ENCODE measurements at regions not wholly inside any gene's neighbourhood (a gene's known extent, or its start where the extent isn't known, plus 50 kb on each side); places are given as distances from the start of the nearest gene placed in this dataset.

- TF ChIP-seq POLR2AphosphoS5 (IDR thresholded peaks at IDR 0.05; ENCODE audit: insufficient read depth, low read depth, low read length): no peak
- Histone ChIP-seq H3K4me2 (ENCODE audit: insufficient read depth, low read length) (no peak overlapping the region), H2AFZ (ENCODE audit: low read depth, low read length) (no peak overlapping the region), H3K9me3 (replicated peaks; ENCODE audit: control insufficient read depth, insufficient read depth, low read length) (peaks cover 3% of the 10 kb centered on the region), H3K36me3 (ENCODE audit: control insufficient read depth in 2 of 2, extremely low read depth in 1 of 2, insufficient read depth in 2 of 2, low read length in 2 of 2) (no peaks in the 10 kb centered on the region), H3K79me2 (ENCODE audit: control insufficient read depth, insufficient read depth, low read length) (no peaks in the 10 kb centered on the region), H3K27ac (ENCODE audit: insufficient read depth, low read depth, low read length) (no peak overlapping the region), H3K27me3 (ENCODE audit: control insufficient read depth in 2 of 2, insufficient read depth in 2 of 2, low read length in 2 of 2) (no peaks in the 10 kb centered on the region), H3K4me1 (ENCODE audit: control insufficient read depth, extremely low read depth, insufficient read depth, low read length) (no peaks in the 10 kb centered on the region), H3K9me1 (replicated peaks; ENCODE audit: control insufficient read depth, extremely low read depth, insufficient read depth, low read length) (no peaks in the 10 kb centered on the region), H3K9ac (replicated peaks; ENCODE audit: extremely low read depth, insufficient read depth, low read length) (no peak overlapping the region), H3K4me3 (replicated peaks in 1 of 3; ENCODE audit: insufficient read depth in 1 of 3, low read depth in 1 of 3, low read length in 3 of 3) (no peak overlapping the region), H4K20me1 (replicated peaks; ENCODE audit: control insufficient read depth, extremely low read depth, insufficient read depth, low read length) (no peaks in the 10 kb centered on the region)
- POLR2A ChIA-PET: no interaction called here
- dilution Hi-C loops (cut with MboI; ENCODE audit: extremely low pct_ligation_motif_present, low sequenced_read_pairs) (no loop called here), intact Hi-C loops (cut with micrococcal nuclease) (no loop called here)
- FAIRE-seq (no peak), DNase-seq (ENCODE audit: low read depth, low spot score) (no peak)
- BruUV-seq (replicated peaks): no TSS peak
- CTCF ChIA-PET: no interaction called here
These were observed 1915.8 kb upstream of the CDH6 start for GRCh38 chr5:29277642-29278041.

GRCh38 chr5:29276371-29276770 is 1917.1 kb upstream of the CDH6 start:
- no peaks in the 10 kb centered on the region for H3K9me1 ChIP-seq (replicated peaks; ENCODE audit: control insufficient read depth, extremely low read depth, insufficient read depth, low read length)
- intact Hi-C loops (cut with micrococcal nuclease): no loop called here
- POLR2A ChIA-PET: no interaction called here
- H3K4me1 ChIP-seq (ENCODE audit: control insufficient read depth, extremely low read depth, insufficient read depth, low read length): no peaks in the 10 kb centered on the region
- DNase-seq (ENCODE audit: low read depth, low spot score) (no peak), FAIRE-seq (no peak)
- no peaks in the 10 kb centered on the region for H3K36me3 ChIP-seq (ENCODE audit: control insufficient read depth in 2 of 2, extremely low read depth in 1 of 2, insufficient read depth in 2 of 2, low read length in 2 of 2)
- dilution Hi-C loops (cut with MboI; ENCODE audit: extremely low pct_ligation_motif_present, low sequenced_read_pairs): no loop called here
- H3K27ac ChIP-seq (ENCODE audit: insufficient read depth, low read depth, low read length): no peak overlapping the region
- H3K9me3 ChIP-seq (replicated peaks; ENCODE audit: control insufficient read depth, insufficient read depth, low read length): peaks cover 3% of the 10 kb centered on the region
- no TSS peak for BruUV-seq (replicated peaks)
- CTCF ChIA-PET: no interaction called here
- H4K20me1 ChIP-seq (replicated peaks; ENCODE audit: control insufficient read depth, extremely low read depth, insufficient read depth, low read length): no peaks in the 10 kb centered on the region
- H3K79me2 ChIP-seq (ENCODE audit: control insufficient read depth, insufficient read depth, low read length): no peaks in the 10 kb centered on the region
- H3K27me3 ChIP-seq (ENCODE audit: control insufficient read depth in 2 of 2, insufficient read depth in 2 of 2, low read length in 2 of 2): no peaks in the 10 kb centered on the region
- H3K9ac ChIP-seq (replicated peaks; ENCODE audit: extremely low read depth, insufficient read depth, low read length): no peak overlapping the region
- no peak overlapping the region for H2AFZ ChIP-seq (ENCODE audit: low read depth, low read length)
- H3K4me2 ChIP-seq (ENCODE audit: insufficient read depth, low read length): no peak overlapping the region
- no peak for TF ChIP-seq EZH2 (IDR thresholded peaks at IDR 0.05; ENCODE audit: borderline replicate concordance, low read depth, low read length, severe bottlenecking)
- no peak for TF ChIP-seq MYC (IDR thresholded peaks at IDR 0.05; ENCODE audit: low read depth, low read length)
- no peak for TF ChIP-seq POLR2A (IDR thresholded peaks at IDR 0.05; ENCODE audit: low read depth, low read length)
- TF ChIP-seq CTCF (IDR thresholded peaks at IDR 0.05; ENCODE audit: extremely low read depth in 1 of 2, insufficient read depth in 1 of 2, low read depth in 1 of 2, low read length in 2 of 2): no peak
- TF ChIP-seq, protein P1, sequence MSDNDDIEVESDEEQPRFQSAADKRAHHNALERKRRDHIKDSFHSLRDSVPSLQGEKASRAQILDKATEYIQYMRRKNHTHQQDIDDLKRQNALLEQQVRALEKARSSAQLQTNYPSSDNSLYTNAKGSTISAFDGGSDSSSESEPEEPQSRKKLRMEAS (IDR thresholded peaks at IDR 0.05; ENCODE audit: insufficient read depth, insufficient read length): no peak
- TF ChIP-seq JUN (IDR thresholded peaks at IDR 0.05; ENCODE audit: borderline replicate concordance, insufficient read depth, insufficient read length, low read depth): no peak
- TF ChIP-seq GATA2 (IDR thresholded peaks at IDR 0.05; ENCODE audit: insufficient read depth, insufficient read length, low read depth, low read length): no peak
- no peak for TF ChIP-seq FOS (IDR thresholded peaks at IDR 0.05; ENCODE audit: borderline replicate concordance, insufficient read depth, low read length)
- TF ChIP-seq POLR2AphosphoS5 (IDR thresholded peaks at IDR 0.05; ENCODE audit: insufficient read depth, low read depth, low read length): no peak
- H3K4me3 ChIP-seq (replicated peaks in 1 of 3; ENCODE audit: insufficient read depth in 1 of 3, low read depth in 1 of 3, low read length in 3 of 3): no peak overlapping the region

All from endothelial cell of umbilical vein (primary cell).